Duodenal mucosa (tissue), 2 donors: ENCODE measurements at regions not wholly inside any gene's neighbourhood (a gene's known extent, or its start where the extent isn't known, plus 50 kb on each side); places are given as distances from the start of the nearest gene placed in this dataset.

Experiments used
- H3K27ac ChIP-seq: one replicate; pipeline ENCODE4 v1.7.0; 2013; ENCODE audit warnings: low read depth, low read length
- H3K27me3 ChIP-seq, 2 donors: one replicate each; pipeline ENCODE4 v1.7.0; 2013; ENCODE audit warnings: low read length in 2 of 2, control low read depth in 1 of 2; ENCODE audit not compliant: insufficient read depth in 2 of 2, control insufficient read depth in 1 of 2
- H3K36me3 ChIP-seq, 2 donors: one replicate each; pipeline ENCODE4 v1.7.0; 2013; ENCODE audit warnings: low read length in 2 of 2, control low read depth in 1 of 2; ENCODE audit not compliant: insufficient read depth in 2 of 2, control insufficient read depth in 1 of 2
- H3K4me1 ChIP-seq, 2 donors: one replicate each; pipeline ENCODE4 v1.7.0; 2013; ENCODE audit warnings: low read length in 2 of 2, control low read depth in 1 of 2; ENCODE audit not compliant: insufficient read depth in 2 of 2, control insufficient read depth in 1 of 2
- H3K4me3 ChIP-seq, 2 donors: one replicate each; pipeline ENCODE4 v1.7.0; 2013; ENCODE audit warnings: low read length in 2 of 2, low read depth in 1 of 2
- H3K9ac ChIP-seq, 2 donors: one replicate each; pipeline ENCODE4 v1.7.0; 2013; ENCODE audit warnings: low read length in 2 of 2, low read depth in 1 of 2
- H3K9me3 ChIP-seq, 2 donors: one replicate each; pipeline ENCODE4 v1.7.0; 2013; ENCODE audit warnings: low read length in 2 of 2, control low read depth in 1 of 2; ENCODE audit not compliant: control insufficient read depth in 1 of 2

DNA sequence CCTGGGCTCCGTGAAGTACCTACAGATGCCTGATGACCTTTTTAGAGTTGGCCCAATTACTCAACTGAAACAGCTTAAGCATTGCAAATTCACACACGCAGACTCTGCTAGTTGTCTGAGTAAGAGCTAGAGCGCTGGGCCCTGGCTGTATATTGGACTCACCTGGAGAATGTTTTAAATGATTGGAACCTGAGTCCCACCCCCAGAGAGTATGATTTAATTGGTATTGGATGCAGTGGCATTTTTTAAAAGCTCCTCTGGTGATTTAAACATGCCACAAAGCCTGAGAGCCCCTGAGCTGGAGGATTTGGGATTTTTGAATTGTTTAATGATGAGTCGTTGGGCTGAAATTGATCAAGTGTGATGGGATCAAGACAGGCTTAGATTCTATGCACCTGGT lies 143.9 kb upstream of the SDK2 start:
- H3K4me3 ChIP-seq = no peak overlapping the region
- H3K4me1 ChIP-seq = peaks cover 17 to 19% of the 10 kb centered on the region in 2 donors
- no peaks in the 10 kb centered on the region for H3K36me3 ChIP-seq
- H3K9me3 ChIP-seq = no peaks in the 10 kb centered on the region
- no peak overlapping the region for H3K9ac ChIP-seq
- H3K27ac ChIP-seq = no peak overlapping the region
- H3K27me3 ChIP-seq = peaks cover 0 to 10% of the 10 kb centered on the region in 2 donors

DNA sequence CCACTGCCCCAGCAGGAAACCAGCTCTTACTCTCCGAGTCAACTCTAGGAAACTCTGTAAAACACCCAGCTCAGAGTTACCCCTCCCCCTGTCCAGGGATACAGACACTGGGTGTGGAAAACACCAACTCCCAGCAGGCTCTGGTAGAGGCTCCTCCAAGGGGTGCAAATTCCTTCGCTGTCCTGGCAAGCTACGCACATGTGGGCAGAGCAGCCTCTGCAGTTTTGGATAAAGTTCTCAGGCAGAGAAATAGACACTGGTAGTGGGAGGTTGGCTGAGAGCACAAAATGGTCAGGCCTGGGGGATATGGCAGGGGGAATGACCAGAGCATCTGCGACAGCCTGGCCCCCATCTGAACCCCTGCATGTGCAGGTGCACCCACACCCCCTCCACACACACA lies 146.9 kb upstream of the SDK2 start:
- Histone ChIP-seq H3K4me1 (peaks cover 9 to 10% of the 10 kb centered on the region in 2 donors), H3K36me3 (no peaks in the 10 kb centered on the region), H3K27me3 (peaks cover 0 to 7% of the 10 kb centered on the region in 2 donors), H3K9me3 (no peaks in the 10 kb centered on the region), H3K9ac (no peak overlapping the region), H3K4me3 (no peak overlapping the region), H3K27ac (no peak overlapping the region)

DNA sequence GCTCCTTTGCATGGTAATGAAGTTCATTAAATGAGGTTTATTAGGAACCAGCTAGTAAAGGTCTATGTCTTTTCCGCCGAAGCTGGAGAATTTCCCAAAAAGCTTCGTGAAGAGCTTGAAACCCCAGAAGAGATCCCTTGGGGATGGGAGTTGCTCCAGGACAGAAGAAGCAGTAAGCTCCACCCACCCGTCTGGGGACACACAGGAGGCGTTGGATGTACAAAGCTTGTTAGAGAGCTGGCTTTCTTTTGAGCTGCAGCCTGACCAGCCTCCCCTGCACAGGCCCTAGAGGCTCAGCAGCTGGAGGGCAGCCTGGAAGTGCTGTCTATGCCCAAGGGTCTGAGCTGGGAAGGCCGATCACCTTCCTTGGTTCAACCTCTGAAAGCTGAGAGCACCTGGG lies 147.4 kb upstream of the SDK2 start:
- Histone ChIP-seq H3K9ac (no peak overlapping the region), H3K9me3 (no peaks in the 10 kb centered on the region), H3K4me3 (no peak overlapping the region), H3K4me1 (peaks cover 3 to 7% of the 10 kb centered on the region in 2 donors), H3K36me3 (no peaks in the 10 kb centered on the region), H3K27me3 (peaks cover 0 to 4% of the 10 kb centered on the region in 2 donors), H3K27ac (no peak overlapping the region)

DNA sequence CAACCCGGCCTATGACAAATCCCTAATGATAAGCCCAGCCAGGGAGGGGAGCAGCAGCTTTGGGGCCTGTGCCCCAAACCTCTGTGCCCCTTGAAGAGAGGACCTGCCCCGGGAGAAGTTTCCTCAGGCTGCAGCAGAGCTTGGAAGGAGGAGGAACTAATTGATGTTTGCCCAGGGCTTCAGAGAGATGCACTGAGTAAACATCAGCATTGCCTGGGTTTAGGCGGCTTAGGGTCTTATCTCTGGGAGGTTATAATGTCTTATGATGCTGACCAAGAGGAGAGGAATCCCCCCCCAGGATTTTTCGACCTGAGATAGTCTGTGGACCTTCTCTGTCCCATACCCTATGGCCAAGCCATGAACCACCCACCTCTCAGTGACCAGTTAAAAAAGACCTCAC lies 148.7 kb upstream of the SDK2 start:
- Histone ChIP-seq H3K9ac (no peak overlapping the region), H3K36me3 (no peaks in the 10 kb centered on the region), H3K4me1 (peaks cover 4 to 15% of the 10 kb centered on the region in 2 donors), H3K4me3 (no peak overlapping the region), H3K27me3 (peaks cover 0 to 3% of the 10 kb centered on the region in 2 donors), H3K27ac (no peak overlapping the region), H3K9me3 (no peaks in the 10 kb centered on the region)

DNA sequence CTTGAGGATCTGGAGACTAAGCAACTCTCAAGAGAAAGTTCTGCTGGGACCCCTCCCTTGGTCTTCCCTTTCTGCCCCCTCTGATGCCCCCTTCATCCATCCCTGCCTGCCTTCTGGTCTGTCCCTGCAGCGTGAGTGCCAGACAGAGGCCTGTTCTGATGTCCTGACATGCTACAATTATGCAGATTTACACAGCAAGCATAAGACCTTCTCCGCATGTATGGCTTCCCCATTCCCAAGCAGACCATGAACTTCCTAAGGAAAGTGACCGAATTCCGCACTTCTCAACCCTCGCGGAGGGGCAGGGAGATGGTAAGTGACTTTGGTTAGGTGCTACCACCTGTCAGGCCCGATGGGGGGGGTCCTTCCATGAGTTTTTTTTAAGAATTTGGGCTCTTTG lies 150.1 kb upstream of the SDK2 start:
- Histone ChIP-seq H3K36me3 (no peaks in the 10 kb centered on the region), H3K4me1 (peaks cover 9 to 20% of the 10 kb centered on the region in 2 donors), H3K9me3 (no peaks in the 10 kb centered on the region)

DNA sequence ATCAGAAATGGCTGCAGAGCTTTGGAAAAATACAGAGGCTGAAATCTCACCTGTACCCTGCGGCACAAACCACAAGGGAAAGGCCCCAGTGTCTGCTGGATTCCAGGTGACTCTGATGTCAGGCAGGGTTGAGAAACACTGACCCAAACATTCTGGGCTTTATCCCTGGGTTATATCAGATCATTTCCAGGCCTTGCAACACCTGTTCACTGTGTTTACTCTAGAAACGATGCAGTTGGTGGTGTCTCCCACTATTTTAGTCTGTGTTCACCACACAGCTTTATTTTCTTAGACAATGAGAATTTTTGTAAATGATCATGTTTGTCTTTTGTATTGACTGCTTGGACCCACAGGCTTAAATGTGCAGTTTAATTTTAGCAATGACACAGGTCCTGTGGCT lies 151.5 kb upstream of the SDK2 start:
- H3K4me1 ChIP-seq = peaks cover 9 to 20% of the 10 kb centered on the region in 2 donors
- no peak overlapping the region for H3K9ac ChIP-seq
- H3K9me3 ChIP-seq = no peaks in the 10 kb centered on the region
- H3K36me3 ChIP-seq = no peaks in the 10 kb centered on the region
- H3K4me3 ChIP-seq = no peak overlapping the region
- no peak overlapping the region for H3K27ac ChIP-seq
- peaks cover 0 to 3% of the 10 kb centered on the region in 2 donors for H3K27me3 ChIP-seq

More for the DNA sequence above, 150.1 kb upstream of the SDK2 start:
- no peak overlapping the region for H3K4me3 ChIP-seq
- H3K27ac ChIP-seq = no peak overlapping the region
- H3K9ac ChIP-seq = no peak overlapping the region
- H3K27me3 ChIP-seq = peaks cover 0 to 3% of the 10 kb centered on the region in 2 donors

DNA sequence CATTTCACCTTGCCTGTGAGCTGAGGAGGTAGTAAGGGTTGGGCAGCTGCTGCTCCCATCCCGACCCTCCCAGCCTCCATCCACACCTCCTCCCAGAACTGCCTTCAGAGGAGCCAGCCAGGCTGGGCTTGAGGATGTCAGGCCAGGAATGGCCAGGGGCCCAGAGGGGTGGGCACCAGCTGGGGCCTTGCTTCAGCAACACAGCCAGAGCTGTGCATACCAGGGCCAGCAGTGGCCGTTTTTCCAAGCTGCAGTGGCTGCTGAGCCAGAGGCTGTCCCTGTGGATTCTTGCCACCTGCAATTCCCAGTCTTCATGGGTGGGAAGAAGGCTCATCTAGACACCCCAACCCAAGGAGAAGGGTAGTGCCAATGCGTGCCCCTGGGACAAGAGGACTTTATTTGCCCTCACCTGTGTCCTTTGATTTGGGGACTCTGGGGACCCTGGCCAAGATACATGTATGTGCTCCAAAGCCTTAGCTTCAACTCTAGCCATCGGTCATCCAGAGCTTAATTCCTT lies 153.4 kb upstream of the SDK2 start:
- Histone ChIP-seq H3K4me3 (no peak overlapping the region), H3K36me3 (no peaks in the 10 kb centered on the region), H3K27me3 (peaks cover 0 to 3% of the 10 kb centered on the region in 2 donors), H3K9ac (no peak overlapping the region), H3K4me1 (peaks cover 9 to 20% of the 10 kb centered on the region in 2 donors), H3K27ac (no peak overlapping the region), H3K9me3 (peaks cover 0 to 3% of the 10 kb centered on the region in 2 donors)

DNA sequence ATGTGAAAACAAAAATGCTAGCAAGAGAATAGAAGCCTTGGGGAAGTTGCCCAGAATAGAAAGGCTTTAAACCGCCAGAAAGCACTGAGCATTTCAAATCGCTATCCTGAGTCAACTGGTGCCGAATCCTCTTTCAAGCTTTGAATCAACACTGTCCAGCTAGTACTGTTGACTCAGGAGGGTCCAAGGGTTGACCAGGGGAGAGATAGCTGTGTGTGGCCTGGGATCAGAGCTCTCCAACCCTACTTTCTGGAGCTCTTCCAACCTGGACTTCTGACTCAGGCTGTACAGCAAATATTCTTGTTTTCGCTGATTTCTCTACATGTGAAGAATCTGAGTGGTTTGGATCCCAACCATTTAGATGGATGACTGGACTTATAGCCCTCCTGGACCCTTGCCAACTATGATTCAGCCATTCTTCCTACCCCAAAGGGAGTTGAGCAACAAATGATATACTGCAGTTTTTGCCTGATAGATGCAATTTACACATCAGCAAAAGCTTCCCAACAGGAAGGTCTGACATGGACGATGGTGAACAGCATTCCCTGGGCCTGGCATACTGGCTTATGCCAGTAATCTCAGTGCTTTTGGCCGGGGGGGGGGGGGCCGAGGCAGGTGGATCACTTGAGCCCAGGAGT lies 154.0 kb upstream of the SDK2 start:
- Histone ChIP-seq H3K36me3 (no peaks in the 10 kb centered on the region), H3K27me3 (peaks cover 0 to 3% of the 10 kb centered on the region in 2 donors), H3K4me3 (no peak overlapping the region), H3K4me1 (peaks cover 9 to 20% of the 10 kb centered on the region in 2 donors), H3K27ac (no peak overlapping the region), H3K9ac (no peak overlapping the region), H3K9me3 (peaks cover 2 to 9% of the 10 kb centered on the region in 2 donors)

DNA sequence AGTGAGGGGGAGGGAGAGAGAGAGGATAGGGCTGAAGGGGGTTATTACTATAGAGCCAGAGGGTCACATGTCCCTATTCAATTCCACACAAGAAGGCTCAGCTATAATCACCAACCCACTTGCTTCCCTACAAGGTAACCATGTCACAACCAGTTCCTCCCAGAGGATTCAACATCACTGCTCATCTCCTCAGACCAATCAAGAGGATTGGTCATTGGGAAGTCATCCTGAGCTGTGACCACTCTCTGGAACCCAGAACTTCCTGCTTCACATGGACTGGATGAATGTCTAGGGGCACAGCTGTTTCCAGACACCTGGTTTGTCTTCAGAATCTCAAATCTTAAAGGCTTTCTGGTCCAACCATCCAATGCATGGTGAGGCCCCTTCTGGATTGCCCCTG lies 154.9 kb upstream of the SDK2 start:
- Histone ChIP-seq H3K4me3 (no peak overlapping the region), H3K9me3 (peaks cover 2 to 9% of the 10 kb centered on the region in 2 donors), H3K36me3 (no peaks in the 10 kb centered on the region), H3K9ac (no peak overlapping the region), H3K4me1 (peaks cover 9 to 27% of the 10 kb centered on the region in 2 donors), H3K27ac (no peak overlapping the region), H3K27me3 (peaks cover 0 to 3% of the 10 kb centered on the region in 2 donors)

DNA sequence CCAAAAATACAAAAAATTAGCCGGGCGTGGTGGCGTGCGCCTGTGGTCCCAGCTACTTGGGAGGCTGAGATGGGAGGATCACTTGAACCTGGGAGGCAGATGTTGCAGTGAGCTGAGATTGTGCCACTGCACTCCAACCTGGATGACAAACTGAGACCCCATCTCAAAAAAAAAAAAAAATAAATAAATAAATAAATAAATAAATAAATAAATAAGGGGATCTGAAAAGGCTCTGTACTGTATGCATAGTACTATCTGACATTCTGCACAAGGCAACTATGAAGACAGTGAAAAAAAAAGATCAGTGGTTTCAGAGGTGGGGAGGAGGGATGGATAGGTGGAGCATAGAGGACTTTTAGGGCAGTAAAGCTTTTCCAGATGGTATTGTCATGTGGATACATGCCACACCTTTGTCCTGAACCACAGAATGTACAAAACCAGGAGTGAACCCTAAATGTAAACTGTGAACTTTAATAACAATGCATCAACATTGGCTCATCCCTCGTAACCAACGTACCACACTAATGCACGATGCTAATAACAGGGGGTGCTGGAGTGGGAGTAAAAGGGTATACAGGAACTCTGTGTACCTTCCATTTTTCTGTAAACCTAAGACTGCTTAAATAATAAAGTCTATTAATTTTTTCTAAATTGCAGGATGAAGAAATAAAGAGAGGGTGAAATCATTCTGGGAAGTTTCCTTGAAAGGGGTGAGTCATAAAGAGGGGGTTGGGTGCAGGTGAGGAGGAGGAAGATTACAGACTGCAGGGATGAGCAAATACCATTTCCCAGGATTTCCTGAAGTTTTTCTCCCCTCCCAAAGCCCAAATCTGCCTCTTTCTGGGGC lies 155.8 kb upstream of the SDK2 start:
- H3K4me3 ChIP-seq = no peak overlapping the region
- peaks cover 2 to 9% of the 10 kb centered on the region in 2 donors for H3K9me3 ChIP-seq
- no peaks in the 10 kb centered on the region for H3K36me3 ChIP-seq
- peaks cover 0 to 3% of the 10 kb centered on the region in 2 donors for H3K27me3 ChIP-seq
- peaks cover 9 to 35% of the 10 kb centered on the region in 2 donors for H3K4me1 ChIP-seq
- no peak overlapping the region for H3K27ac ChIP-seq
- no peak overlapping the region for H3K9ac ChIP-seq
